Stimulated activated naive CD8-positive, alpha-beta T cell treated with anti-CD3 and anti-CD28 coated beads, Interleukin-15, Interleukin-2, amounts not matched to agents 100 U/mL and 50 U/mL, for 24 hours (primary cell): ENCODE measurements at regions not wholly inside any gene's neighbourhood (a gene's known extent, or its start where the extent isn't known, plus 50 kb on each side); places are given as distances from the start of the nearest gene placed in this dataset.
"Not testable (repeated sequence)": the region's sequence is repeated elsewhere in the genome, so short reads cannot be mapped to it uniquely, and the experiment has no call there.

Experiments
- ATAC-seq: fragments of 150-1000 bp; cut with Tn5 transposase; one replicate; pipeline ENCODE4 v1.10.0; 2021
- DNase-seq: peaks from one replicate; pipeline ENCODE4 v3.0.0; 2021

GRCh38 chr18:73544032-73544431 lies 603.6 kb downstream of the FBXO15 start:
- DNase-seq (no peak), ATAC-seq (no peak)

GRCh38 chr18:73535990-73536389 lies 611.6 kb downstream of the FBXO15 start:
- ATAC-seq, result no peak
- no peak for DNase-seq

- ATAC-seq (no peak), DNase-seq (no peak)
Measured at GRCh38 chr18:73535189-73535588, 612.4 kb downstream of the FBXO15 start.

GRCh38 chr18:73531601-73532000 lies 616.0 kb downstream of the FBXO15 start:
- DNase-seq, result no peak
- no peak for ATAC-seq

GRCh38 chr18:73528066-73528465 lies 619.6 kb downstream of the FBXO15 start:
- ATAC-seq, result no peak
- DNase-seq, result no peak

GRCh38 chr18:73520229-73520628 lies 627.4 kb downstream of the FBXO15 start:
- ATAC-seq, result no peak
- DNase-seq, result no peak

- ATAC-seq, DNase-seq: not testable (repeated sequence)
Measured at GRCh38 chr18:73516056-73516455, 631.6 kb downstream of the FBXO15 start.

- DNase-seq, result no peak
- no peak for ATAC-seq
Measured at GRCh38 chr18:73514449-73514848, 633.2 kb downstream of the FBXO15 start.

- no peak for DNase-seq
- ATAC-seq, result no peak
Measured at GRCh38 chr18:73511771-73512503, 635.7 kb downstream of the FBXO15 start.

- DNase-seq (no peak), ATAC-seq (no peak)
Measured at GRCh38 chr18:73509460-73509859, 638.2 kb downstream of the FBXO15 start.

GRCh38 chr18:73503326-73503725 lies 635.5 kb upstream of the NETO1 start:
- DNase-seq (no peak), ATAC-seq (no peak)

- ATAC-seq, result no peak
- no peak for DNase-seq
Measured at GRCh38 chr18:73487966-73488365, 620.2 kb upstream of the NETO1 start.

- no peak for DNase-seq
- no peak for ATAC-seq
Measured at GRCh38 chr18:73485166-73485565, 617.4 kb upstream of the NETO1 start.

GRCh38 chr18:73482901-73483300 lies 615.1 kb upstream of the NETO1 start:
- no peak for ATAC-seq
- no peak for DNase-seq

- DNase-seq (no peak), ATAC-seq (no peak)
Measured at GRCh38 chr18:73479477-73479876, 611.7 kb upstream of the NETO1 start.

- DNase-seq, result no peak
- ATAC-seq, result no peak
Measured at GRCh38 chr18:73478191-73478590, 610.4 kb upstream of the NETO1 start.

GRCh38 chr18:73476031-73476430 lies 608.2 kb upstream of the NETO1 start:
- DNase-seq, result no peak
- no peak for ATAC-seq

GRCh38 chr18:73462092-73462491 lies 594.3 kb upstream of the NETO1 start:
- ATAC-seq (no peak), DNase-seq (no peak)

GRCh38 chr18:73461780-73462059 lies 593.9 kb upstream of the NETO1 start:
- DNase-seq, result no peak
- ATAC-seq, result no peak

GRCh38 chr18:73461038-73461779 lies 593.4 kb upstream of the NETO1 start:
- no peak for ATAC-seq
- no peak for DNase-seq

GRCh38 chr18:73458186-73458964 lies 590.6 kb upstream of the NETO1 start:
- no peak for ATAC-seq
- no peak for DNase-seq

- DNase-seq, result no peak
- no peak for ATAC-seq
Measured at GRCh38 chr18:73456643-73457042, 588.9 kb upstream of the NETO1 start.

- DNase-seq (no peak), ATAC-seq (no peak)
Measured at GRCh38 chr18:73452866-73453265, 585.1 kb upstream of the NETO1 start.
